Inflammatory macrophage (primary cell): ENCODE measurements at regions not wholly inside any gene's neighbourhood (a gene's known extent, or its start where the extent isn't known, plus 50 kb on each side); places are given as distances from the start of the nearest gene placed in this dataset.

Experiments used
- DNase-seq, 2 donors: peaks; one replicate each; pipeline ENCODE4 v3.0.0-alpha.2; 2020 to 2022

- no peak for DNase-seq
Observed at GRCh38 chr1:4017636-4018365, 117.7 kb upstream of the C1orf174 start.

- no peak for DNase-seq
Observed at GRCh38 chr1:4018466-4019146, 118.5 kb upstream of the C1orf174 start.

- no peak for DNase-seq
Observed at GRCh38 chr1:4019147-4019521, 119.1 kb upstream of the C1orf174 start.

GRCh38 chr1:4019606-4020331, 119.7 kb upstream of the C1orf174 start:
- DNase-seq, result no peak

- no peak for DNase-seq
Observed at GRCh38 chr1:4020449-4020848, 120.4 kb upstream of the C1orf174 start.

- no peak for DNase-seq
Observed at GRCh38 chr1:4021136-4021973, 121.3 kb upstream of the C1orf174 start.

- no peak for DNase-seq
Observed at GRCh38 chr1:4021974-4022268, 121.8 kb upstream of the C1orf174 start.

GRCh38 chr1:4022715-4023114, 122.6 kb upstream of the C1orf174 start:
- DNase-seq, result no peak

- no peak for DNase-seq
Observed at GRCh38 chr1:4023678-4024077, 123.6 kb upstream of the C1orf174 start.

GRCh38 chr1:4024811-4025210, 124.7 kb upstream of the C1orf174 start:
- no peak for DNase-seq

GRCh38 chr1:4025752-4026151, 125.7 kb upstream of the C1orf174 start:
- DNase-seq, result no peak

- DNase-seq, result no peak
Observed at GRCh38 chr1:4027008-4027407, 126.9 kb upstream of the C1orf174 start.

- no peak for DNase-seq
Observed at GRCh38 chr1:4027492-4028138, 127.5 kb upstream of the C1orf174 start.

GRCh38 chr1:4028139-4028501, 128.0 kb upstream of the C1orf174 start:
- DNase-seq, result no peak

- DNase-seq, result no peak
Observed at GRCh38 chr1:4029376-4029775, 129.3 kb upstream of the C1orf174 start.

- no peak for DNase-seq
Observed at GRCh38 chr1:4032571-4032970, 132.5 kb upstream of the C1orf174 start.

GRCh38 chr1:4033129-4033676, 133.1 kb upstream of the C1orf174 start:
- DNase-seq, result no peak

GRCh38 chr1:4033713-4034112, 133.6 kb upstream of the C1orf174 start:
- DNase-seq, result no peak

- no peak for DNase-seq
Observed at GRCh38 chr1:4034318-4034887, 134.3 kb upstream of the C1orf174 start.

GRCh38 chr1:4044967-4045366, 144.9 kb upstream of the C1orf174 start:
- DNase-seq, result no peak

- DNase-seq, result no peak
Observed at GRCh38 chr1:4045397-4046010, 145.4 kb upstream of the C1orf174 start.
